ENCODE measurements at regions not wholly inside any gene's neighbourhood (a gene's known extent, or its start where the extent isn't known, plus 50 kb on each side); places are given as distances from the start of the nearest gene placed in this dataset.

DNA sequence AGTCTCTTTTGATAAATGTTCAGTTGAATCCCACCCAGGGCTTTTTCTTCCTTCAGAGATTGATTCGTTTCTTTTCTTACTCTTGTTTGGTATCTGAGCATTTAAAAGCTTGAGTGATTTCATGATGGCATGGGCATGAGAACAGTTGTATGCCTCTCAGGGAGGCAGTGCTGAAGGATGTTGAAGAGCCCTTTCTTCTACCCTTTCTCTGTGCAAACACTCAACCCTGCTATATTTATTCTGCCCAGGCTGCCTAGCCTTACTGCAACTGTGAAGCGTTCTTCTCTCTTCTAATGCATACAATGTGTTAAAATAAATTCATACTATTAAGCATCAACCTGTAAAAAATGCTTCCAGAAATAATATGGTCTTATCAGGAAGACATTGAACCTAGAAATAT is 367.6 kb upstream of the LCORL start:
- intact Hi-C loops (cut with DNase I): no loop called here
- H3K4me3 ChIP-seq: no peak overlapping the region
- 82 to 89% (median 83%) methylated on average over 2 of the region's 2 CpGs for WGBS, 3 donors
- H3K27me3 ChIP-seq: no peaks in the 10 kb centered on the region
- H3K27ac ChIP-seq: no peak overlapping the region
- no peak for DNase-seq
- TF ChIP-seq, protein P1, sequence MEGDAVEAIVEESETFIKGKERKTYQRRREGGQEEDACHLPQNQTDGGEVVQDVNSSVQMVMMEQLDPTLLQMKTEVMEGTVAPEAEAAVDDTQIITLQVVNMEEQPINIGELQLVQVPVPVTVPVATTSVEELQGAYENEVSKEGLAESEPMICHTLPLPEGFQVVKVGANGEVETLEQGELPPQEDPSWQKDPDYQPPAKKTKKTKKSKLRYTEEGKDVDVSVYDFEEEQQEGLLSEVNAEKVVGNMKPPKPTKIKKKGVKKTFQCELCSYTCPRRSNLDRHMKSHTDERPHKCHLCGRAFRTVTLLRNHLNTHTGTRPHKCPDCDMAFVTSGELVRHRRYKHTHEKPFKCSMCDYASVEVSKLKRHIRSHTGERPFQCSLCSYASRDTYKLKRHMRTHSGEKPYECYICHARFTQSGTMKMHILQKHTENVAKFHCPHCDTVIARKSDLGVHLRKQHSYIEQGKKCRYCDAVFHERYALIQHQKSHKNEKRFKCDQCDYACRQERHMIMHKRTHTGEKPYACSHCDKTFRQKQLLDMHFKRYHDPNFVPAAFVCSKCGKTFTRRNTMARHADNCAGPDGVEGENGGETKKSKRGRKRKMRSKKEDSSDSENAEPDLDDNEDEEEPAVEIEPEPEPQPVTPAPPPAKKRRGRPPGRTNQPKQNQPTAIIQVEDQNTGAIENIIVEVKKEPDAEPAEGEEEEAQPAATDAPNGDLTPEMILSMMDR (IDR thresholded peaks at IDR 0.05): no peak
- no peak for TF ChIP-seq EP300 (IDR thresholded peaks at IDR 0.05)
- no peak for TF ChIP-seq POLR2A (IDR thresholded peaks at IDR 0.05)
- no peaks in the 10 kb centered on the region for H3K36me3 ChIP-seq
- H3K9me3 ChIP-seq: no peaks in the 10 kb centered on the region
- H3K4me1 ChIP-seq (ENCODE audit: insufficient read depth): no peaks in the 10 kb centered on the region

DNA sequence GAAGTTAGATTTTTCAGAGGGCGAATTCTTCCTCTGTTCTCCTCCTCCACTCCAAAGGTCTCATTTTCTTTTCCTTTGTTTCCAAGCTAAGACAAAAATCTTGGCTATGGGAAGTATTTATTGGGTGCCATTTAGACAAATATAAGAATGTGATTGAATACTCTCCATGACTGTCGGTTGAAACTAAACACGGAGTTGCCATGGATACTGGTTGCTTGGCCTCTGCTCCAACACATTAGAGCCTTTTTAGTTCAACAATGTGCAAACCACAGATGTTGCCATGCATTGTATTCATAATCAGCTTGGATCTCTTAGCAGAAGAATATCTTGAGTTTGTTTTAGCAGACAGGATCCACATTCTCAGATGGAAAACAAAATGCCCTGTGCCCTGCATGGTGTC is 366.5 kb upstream of the LCORL start:
- H3K9me3 ChIP-seq: no peaks in the 10 kb centered on the region
- 49 to 63% (median 58%) methylated on average over 3 of the region's 3 CpGs for WGBS, 3 donors
- no peak overlapping the region for H3K27ac ChIP-seq
- H3K27me3 ChIP-seq: no peaks in the 10 kb centered on the region
- no peak for DNase-seq
- H3K36me3 ChIP-seq: no peaks in the 10 kb centered on the region
- H3K4me1 ChIP-seq (ENCODE audit: insufficient read depth): no peaks in the 10 kb centered on the region
- no peak overlapping the region for H3K4me3 ChIP-seq
- intact Hi-C loops (cut with DNase I): no loop called here
- TF ChIP-seq, protein P1 (IDR thresholded peaks at IDR 0.05): no peak
- TF ChIP-seq EP300 (IDR thresholded peaks at IDR 0.05): no peak
- TF ChIP-seq POLR2A (IDR thresholded peaks at IDR 0.05): no peak

DNA sequence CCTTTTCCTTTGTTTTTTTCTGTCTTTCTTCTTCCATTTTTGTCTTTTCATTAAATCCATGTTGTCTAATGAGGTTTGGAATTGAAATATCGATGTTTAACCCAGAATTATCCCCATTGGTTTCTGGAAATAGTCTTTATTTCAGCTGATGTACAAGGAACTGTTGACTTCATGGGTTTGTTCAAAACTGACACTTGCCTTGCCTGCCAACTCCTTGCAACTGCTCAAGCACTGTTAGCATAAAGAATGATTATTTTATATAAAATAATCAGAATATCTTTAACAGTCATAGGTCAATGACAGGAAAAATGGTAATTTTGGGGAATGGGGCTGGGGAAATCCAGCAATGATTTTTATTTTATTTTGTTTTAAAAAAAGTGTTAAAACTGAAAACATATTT is 359.6 kb upstream of the LCORL start:
- Histone ChIP-seq H3K4me3 (no peak overlapping the region), H3K36me3 (no peaks in the 10 kb centered on the region), H3K27me3 (no peaks in the 10 kb centered on the region), H3K9me3 (no peaks in the 10 kb centered on the region), H3K27ac (no peak overlapping the region), H3K4me1 (ENCODE audit: insufficient read depth) (no peaks in the 10 kb centered on the region)
- TF ChIP-seq, protein P1 (IDR thresholded peaks at IDR 0.05): no peak
- TF ChIP-seq EP300 (IDR thresholded peaks at IDR 0.05) (no peak), POLR2A (IDR thresholded peaks at IDR 0.05) (no peak)
- intact Hi-C loops (cut with DNase I): no loop called here
- WGBS, 3 donors: 59 to 72% (median 64%) methylated on average over 1 of the region's 1 CpG
- DNase-seq: no peak

DNA sequence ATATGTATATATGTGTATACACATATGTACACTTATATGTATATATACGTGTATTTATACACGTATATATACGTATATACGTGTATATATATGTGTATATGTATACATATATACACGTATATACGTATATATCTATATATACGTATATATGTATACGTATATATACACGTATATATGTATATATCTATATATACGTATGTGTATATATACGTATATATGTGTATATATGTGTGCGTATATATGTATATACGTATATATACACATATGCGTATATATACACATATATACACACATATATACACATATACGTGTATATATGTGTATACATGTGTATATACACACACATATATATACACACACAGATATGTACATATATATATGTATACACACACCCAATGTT is 348.0 kb upstream of the LCORL start:
- intact Hi-C loops (cut with DNase I): no loop called here
- 90 to 91% (median 91%) methylated on average over 15 of the region's 15 CpGs for WGBS, 3 donors
- no peak overlapping the region for H3K27ac ChIP-seq
- no peaks in the 10 kb centered on the region for H3K36me3 ChIP-seq
- H3K27me3 ChIP-seq: no peaks in the 10 kb centered on the region
- no peak for TF ChIP-seq EP300 (IDR thresholded peaks at IDR 0.05)
- TF ChIP-seq POLR2A (IDR thresholded peaks at IDR 0.05): no peak
- TF ChIP-seq, protein P1 (IDR thresholded peaks at IDR 0.05): no peak
- no peaks in the 10 kb centered on the region for H3K4me1 ChIP-seq (ENCODE audit: insufficient read depth)
- H3K4me3 ChIP-seq: no peak overlapping the region
- H3K9me3 ChIP-seq: no peaks in the 10 kb centered on the region
- no peak for DNase-seq

DNA sequence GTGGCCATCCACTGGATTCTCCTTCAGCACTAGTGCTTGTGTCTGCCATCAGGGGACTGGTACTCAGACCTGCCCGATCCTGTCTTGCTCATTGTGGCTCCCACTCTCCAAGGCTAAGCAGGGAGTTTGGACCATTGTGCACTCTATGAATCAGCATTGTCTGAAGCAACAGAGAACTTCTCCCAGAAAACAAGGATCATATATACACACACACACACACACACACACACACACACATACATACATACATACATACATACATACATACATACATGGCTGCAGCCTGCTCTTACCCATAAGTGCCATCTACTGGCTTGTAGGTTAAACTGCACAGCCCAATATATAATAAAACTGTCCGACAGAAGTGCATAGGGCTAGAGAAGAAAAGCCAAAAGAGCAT is 345.3 kb upstream of the LCORL start:
- Histone ChIP-seq H3K27ac (no peak overlapping the region), H3K4me3 (no peak overlapping the region), H3K27me3 (no peaks in the 10 kb centered on the region), H3K4me1 (ENCODE audit: insufficient read depth) (no peaks in the 10 kb centered on the region), H3K9me3 (no peaks in the 10 kb centered on the region), H3K36me3 (no peaks in the 10 kb centered on the region)
- TF ChIP-seq, protein P1 (IDR thresholded peaks at IDR 0.05): no peak
- TF ChIP-seq POLR2A (IDR thresholded peaks at IDR 0.05): no peak
- TF ChIP-seq EP300 (IDR thresholded peaks at IDR 0.05): no peak
- WGBS, 3 donors: 39 to 52% (median 49%) methylated on average over 2 of the region's 2 CpGs
- DNase-seq: no peak
- intact Hi-C loops (cut with DNase I): no loop called here
